ENCODE measurements at regions not wholly inside any gene's neighbourhood (a gene's known extent, or its start where the extent isn't known, plus 50 kb on each side); places are given as distances from the start of the nearest gene placed in this dataset.

GRCh38 chr18:77865853-77866252, 616.2 kb downstream of the GALR1 start:
- DNase-seq, result no peak

- no peak for DNase-seq
Observed at GRCh38 chr18:77866351-77866750, 616.7 kb downstream of the GALR1 start.

GRCh38 chr18:77870199-77870598, 620.6 kb downstream of the GALR1 start:
- DNase-seq, result no peak

- no peak for DNase-seq
Observed at GRCh38 chr18:77870894-77871293, 621.2 kb downstream of the GALR1 start.

GRCh38 chr18:77872166-77872565, 622.5 kb downstream of the GALR1 start:
- DNase-seq, result no peak

GRCh38 chr18:77876319-77876865, 626.7 kb downstream of the GALR1 start:
- no peak for DNase-seq

GRCh38 chr18:77879829-77880228, 630.2 kb downstream of the GALR1 start:
- DNase-seq, result no peak

GRCh38 chr18:77884454-77884853, 634.8 kb downstream of the GALR1 start:
- DNase-seq, result no peak

GRCh38 chr18:77894060-77894459, 644.4 kb downstream of the GALR1 start:
- no peak for DNase-seq

- DNase-seq, result no peak
Observed at GRCh38 chr18:77895250-77895649, 645.6 kb downstream of the GALR1 start.

- no peak for DNase-seq
Observed at GRCh38 chr18:77896586-77897252, 647.1 kb downstream of the GALR1 start.

- DNase-seq, result no peak
Observed at GRCh38 chr18:77897606-77898005, 648.0 kb downstream of the GALR1 start.

GRCh38 chr18:77899972-77900754, 650.5 kb downstream of the GALR1 start:
- DNase-seq, result no peak

- no peak for DNase-seq
Observed at GRCh38 chr18:77905011-77905410, 655.4 kb downstream of the GALR1 start.

GRCh38 chr18:77905449-77906055, 655.9 kb downstream of the GALR1 start:
- DNase-seq, result no peak

GRCh38 chr18:77906103-77906892, 656.6 kb downstream of the GALR1 start:
- DNase-seq, result no peak

- no peak for DNase-seq
Observed at GRCh38 chr18:77910347-77910746, 660.7 kb downstream of the GALR1 start.

GRCh38 chr18:77911971-77912605, 662.4 kb downstream of the GALR1 start:
- DNase-seq, result no peak

- DNase-seq, result no peak
Observed at GRCh38 chr18:77918730-77919129, 669.1 kb downstream of the GALR1 start.

GRCh38 chr18:77919923-77920322, 670.3 kb downstream of the GALR1 start:
- no peak for DNase-seq

GRCh38 chr18:77935342-77935741, 685.7 kb downstream of the GALR1 start:
- no peak for DNase-seq

GRCh38 chr18:77940566-77940965, 690.9 kb downstream of the GALR1 start:
- no peak for DNase-seq
